ENCODE measurements at regions not wholly inside any gene's neighbourhood (a gene's known extent, or its start where the extent isn't known, plus 50 kb on each side); places are given as distances from the start of the nearest gene placed in this dataset.

GRCh38 chr2:122866095-122866494 lies 1110.6 kb downstream of the TSN start:
- Histone ChIP-seq H3K4me3 (no peak overlapping the region), H3K27ac (no peak overlapping the region)
- no peak for TF ChIP-seq CTCF (IDR thresholded peaks at IDR 0.05)
- DNase-seq (ENCODE audit: low spot score), result no peak

GRCh38 chr2:122867941-122868340 lies 1112.5 kb downstream of the TSN start:
- no peak for DNase-seq (ENCODE audit: low spot score)
- no peak for TF ChIP-seq CTCF (IDR thresholded peaks at IDR 0.05)
- no peak overlapping the region for H3K27ac ChIP-seq
- no peak overlapping the region for H3K4me3 ChIP-seq

- Histone ChIP-seq H3K4me3 (no peak overlapping the region), H3K27ac (no peak overlapping the region)
- DNase-seq (ENCODE audit: low spot score), result no peak
- no peak for TF ChIP-seq CTCF (IDR thresholded peaks at IDR 0.05)
Observed at GRCh38 chr2:122868646-122869275, 1113.3 kb downstream of the TSN start.

- DNase-seq (ENCODE audit: low spot score), result no peak
- Histone ChIP-seq H3K27ac (no peak overlapping the region), H3K4me3 (no peak overlapping the region)
- no peak for TF ChIP-seq CTCF (IDR thresholded peaks at IDR 0.05)
Observed at GRCh38 chr2:122873951-122874350, 1118.5 kb downstream of the TSN start.

- no peak for TF ChIP-seq CTCF (IDR thresholded peaks at IDR 0.05)
- Histone ChIP-seq H3K4me3 (no peak overlapping the region), H3K27ac (no peak overlapping the region)
- DNase-seq (ENCODE audit: low spot score), result no peak
Observed at GRCh38 chr2:122875091-122875865, 1119.8 kb downstream of the TSN start.

GRCh38 chr2:122883849-122884248 lies 1128.4 kb downstream of the TSN start:
- DNase-seq (ENCODE audit: low spot score), result no peak
- no peak overlapping the region for H3K27ac ChIP-seq
- no peak overlapping the region for H3K4me3 ChIP-seq
- no peak for TF ChIP-seq CTCF (IDR thresholded peaks at IDR 0.05)

GRCh38 chr2:122884889-122885288 lies 1129.4 kb downstream of the TSN start:
- no peak for TF ChIP-seq CTCF (IDR thresholded peaks at IDR 0.05)

More at GRCh38 chr2:122884889-122885288, 1129.4 kb downstream of the TSN start:
- Histone ChIP-seq H3K4me3 (no peak overlapping the region), H3K27ac (no peak overlapping the region)
- DNase-seq (ENCODE audit: low spot score), result no peak
